Gastroesophageal sphincter (tissue), 3 donors: ENCODE measurements at regions not wholly inside any gene's neighbourhood (a gene's known extent, or its start where the extent isn't known, plus 50 kb on each side); places are given as distances from the start of the nearest gene placed in this dataset.

Experiments
- CTCF ChIP-seq, 4 experiments: fragments of 200-600 bp in 2 of 4; fragments of 450-650 bp in 2 of 4; sonication (generic) in 1 of 4; IDR thresholded peaks; one replicate each; pipeline ENCODE4 v1.5.1; 2017 to 2019; ENCODE audit warnings: antibody characterized with exemption in 4 of 4, mild to moderate bottlenecking in 2 of 4, moderate library complexity in 2 of 4
- EP300 ChIP-seq: sonication (generic); formaldehyde crosslinking; IDR thresholded peaks from one replicate; pipeline ENCODE4 v1.6.1; 2017; ENCODE audit warnings: antibody characterized with exemption, mild to moderate bottlenecking
- POLR2A ChIP-seq, 2 donors: fragments of 450-650 bp; IDR thresholded peaks; one replicate each; pipeline ENCODE4 v1.6.1; 2017; ENCODE audit warnings: antibody characterized with exemption in 2 of 2, mild to moderate bottlenecking in 2 of 2, moderate library complexity in 1 of 2
- POLR2AphosphoS5 ChIP-seq: sonication (generic); formaldehyde crosslinking; IDR thresholded peaks from one replicate; pipeline ENCODE4 v1.6.1; 2017; ENCODE audit warnings: antibody characterized with exemption

- TF ChIP-seq POLR2AphosphoS5 = no peak
- no peak for TF ChIP-seq POLR2A (IDR thresholded peaks at IDR 0.05)
- no peak for TF ChIP-seq CTCF (IDR thresholded peaks at IDR 0.05)
- no peak for TF ChIP-seq EP300
Observed at GRCh38 chr6:95690328-95690727, 113.0 kb downstream of the MANEA start.
